Left lung (tissue), 4 donors: ENCODE measurements at regions not wholly inside any gene's neighbourhood (a gene's known extent, or its start where the extent isn't known, plus 50 kb on each side); places are given as distances from the start of the nearest gene placed in this dataset.
A peak's percentile ranks its signal among the peaks of the same experiment; 100 is the strongest.

Experiments
- ATAC-seq: fragments of 200-7000 bp; cut with Tn5 transposase; one replicate; pipeline ENCODE4 v1.9.1; 2020; ENCODE audit warnings: moderate library complexity
- DNase-seq, 4 donors: peaks; one replicate each; pipeline ENCODE4 v3.0.0-alpha.2; 2013 to 2020
- H3K27ac ChIP-seq, 2 donors: fragments of 200-600 bp; sonication (generic) in 1 of 2; one replicate each; pipeline versions ENCODE4 v1.5.0 to v1.8.0; 2020 to 2021
- H3K27me3 ChIP-seq, 2 donors: fragments of 200-600 bp; sonication (generic) in 1 of 2; one replicate each; pipeline versions ENCODE4 v1.5.0 to v1.8.0; 2020 to 2021
- H3K36me3 ChIP-seq, 2 donors: fragments of 200-600 bp; sonication (generic) in 1 of 2; one replicate each; pipeline versions ENCODE4 v1.5.0 to v1.8.0; 2020 to 2021
- H3K4me1 ChIP-seq, 2 donors: fragments of 200-600 bp; one replicate each; pipeline ENCODE4 v1.8.0; 2021
- H3K4me3 ChIP-seq, 2 donors: fragments of 200-600 bp; sonication (generic) in 1 of 2; one replicate each; pipeline versions ENCODE4 v1.5.0 to v1.8.0; 2020 to 2021; ENCODE audit warnings: mild to moderate bottlenecking in 1 of 2
- H3K9me3 ChIP-seq, 2 donors: fragments of 200-600 bp; sonication (generic) in 1 of 2; one replicate each; pipeline versions ENCODE4 v1.5.0 to v1.8.0; 2020 to 2021
- CTCF ChIP-seq, 2 donors: fragments of 200-600 bp; sonication (generic) in 1 of 2; IDR thresholded peaks; one replicate each; pipeline versions ENCODE4 v1.5.0 to v1.8.0; 2021; ENCODE audit warnings: antibody characterized with exemption in 2 of 2
- intact Hi-C, 2 donors: fragments of 100-400 bp; cut with DNase I; formaldehyde crosslinking; loops; one replicate each; pipeline versions ENCODE4 v1.11.2 to v1.14.2; 2022
- donor health status: DM: no; HTN: yes; CAD: no.
- donor health status: DM: no; HTN: no; CAD: no.

- no peak for TF ChIP-seq CTCF (IDR thresholded peaks at IDR 0.05)
Observed at GRCh38 chr1:105399716-105400115, 1650.0 kb downstream of the AMY1C start.

GRCh38 chr1:105416261-105416660 is 1640.2 kb upstream of the PRMT6 start:
- no peak for DNase-seq
- intact Hi-C loops = no loop called here
- no peaks in the 10 kb centered on the region for H3K4me1 ChIP-seq
- no peak overlapping the region for H3K4me3 ChIP-seq
- peaks cover 0 to 11% of the 10 kb centered on the region in 2 donors for H3K9me3 ChIP-seq
- H3K36me3 ChIP-seq = no peaks in the 10 kb centered on the region
- H3K27ac ChIP-seq = no peak overlapping the region
- TF ChIP-seq CTCF (IDR thresholded peaks at IDR 0.05) = no peak
- ATAC-seq = no peak
- H3K27me3 ChIP-seq = no peaks in the 10 kb centered on the region

More at GRCh38 chr1:105399716-105400115, 1650.0 kb downstream of the AMY1C start:
- no peaks in the 10 kb centered on the region for H3K27me3 ChIP-seq
- H3K4me1 ChIP-seq = no peaks in the 10 kb centered on the region
- ATAC-seq (no peak), DNase-seq (no peak)
- intact Hi-C loops = no loop called here
- H3K27ac ChIP-seq = no peak overlapping the region
- no peak overlapping the region for H3K4me3 ChIP-seq
- H3K36me3 ChIP-seq = no peaks in the 10 kb centered on the region
- H3K9me3 ChIP-seq = peaks cover 0 to 20% of the 10 kb centered on the region in 2 donors

- no peak overlapping the region for H3K27ac ChIP-seq
- no peak overlapping the region for H3K4me3 ChIP-seq
- ATAC-seq = no peak
- H3K36me3 ChIP-seq = no peaks in the 10 kb centered on the region
- H3K4me1 ChIP-seq = no peaks in the 10 kb centered on the region
- no peak for DNase-seq
- no peaks in the 10 kb centered on the region for H3K27me3 ChIP-seq
- peaks cover 0 to 11% of the 10 kb centered on the region in 2 donors for H3K9me3 ChIP-seq
- TF ChIP-seq CTCF (IDR thresholded peaks at IDR 0.05) = no peak
- intact Hi-C loops = no loop called here
Observed at GRCh38 chr1:105419030-105419429, 1637.4 kb upstream of the PRMT6 start.

GRCh38 chr1:105427543-105427942 is 1628.9 kb upstream of the PRMT6 start:
- H3K4me3 ChIP-seq = no peak overlapping the region
- H3K4me1 ChIP-seq = no peaks in the 10 kb centered on the region
- TF ChIP-seq CTCF (IDR thresholded peaks at IDR 0.05) = no peak
- H3K9me3 ChIP-seq = no peaks in the 10 kb centered on the region
- no peaks in the 10 kb centered on the region for H3K36me3 ChIP-seq
- no peaks in the 10 kb centered on the region for H3K27me3 ChIP-seq
- no peak overlapping the region for H3K27ac ChIP-seq
- ATAC-seq (no peak), DNase-seq (no peak)
- intact Hi-C loops = no loop called here

GRCh38 chr1:105436589-105437259 is 1619.8 kb upstream of the PRMT6 start:
- no peak for TF ChIP-seq CTCF (IDR thresholded peaks at IDR 0.05)
- no peak overlapping the region for H3K4me3 ChIP-seq
- DNase-seq = peak in 1 of 4 donors; percentile 45
- no peaks in the 10 kb centered on the region for H3K27me3 ChIP-seq
- ATAC-seq = no peak
- H3K36me3 ChIP-seq = no peaks in the 10 kb centered on the region
- intact Hi-C loops = no loop called here
- peaks cover 0 to 5% of the 10 kb centered on the region in 2 donors for H3K9me3 ChIP-seq
- no peak overlapping the region for H3K27ac ChIP-seq
- H3K4me1 ChIP-seq = no peaks in the 10 kb centered on the region
